Parathyroid adenoma (tissue), 2 donors: ENCODE measurements at regions not wholly inside any gene's neighbourhood (a gene's known extent, or its start where the extent isn't known, plus 50 kb on each side); places are given as distances from the start of the nearest gene placed in this dataset.

Experiments
- H2AFZ ChIP-seq: fragments of 300-600 bp; sonication (generic); one replicate; pipeline ENCODE4 v1.7.0; 2017; ENCODE audit warnings: antibody characterized with exemption, mild to moderate bottlenecking
- H3K27ac ChIP-seq: fragments of 300-600 bp; sonication (generic); one replicate; pipeline ENCODE4 v1.7.0; 2017
- H3K27me3 ChIP-seq: fragments of 300-600 bp; sonication (generic); one replicate; pipeline ENCODE4 v1.7.0; 2017; ENCODE audit warnings: low read length; ENCODE audit not compliant: control insufficient read depth, insufficient read depth
- H3K36me3 ChIP-seq: fragments of 300-600 bp; sonication (generic); one replicate; pipeline ENCODE4 v1.7.0; 2017; ENCODE audit warnings: low read length; ENCODE audit not compliant: control insufficient read depth, insufficient read depth
- H3K4me1 ChIP-seq: fragments of 300-600 bp; sonication (generic); one replicate; pipeline ENCODE4 v1.7.0; 2017; ENCODE audit warnings: control low read depth
- H3K4me2 ChIP-seq: fragments of 300-600 bp; sonication (generic); one replicate; pipeline ENCODE4 v1.7.0; 2017; ENCODE audit warnings: low read length
- H3K4me3 ChIP-seq: fragments of 300-600 bp; sonication (generic); one replicate; pipeline ENCODE4 v1.7.0; 2017; ENCODE audit warnings: low read depth, low read length
- H3K79me2 ChIP-seq: fragments of 300-600 bp; sonication (generic); one replicate; pipeline ENCODE4 v1.7.0; 2017; ENCODE audit warnings: control low read depth
- H3K9ac ChIP-seq: fragments of 300-600 bp; sonication (generic); one replicate; pipeline ENCODE4 v1.7.0; 2017; ENCODE audit warnings: mild to moderate bottlenecking
- H3K9me3 ChIP-seq: fragments of 300-600 bp; sonication (generic); one replicate; pipeline ENCODE4 v1.7.0; 2017; ENCODE audit warnings: low read length; ENCODE audit not compliant: control insufficient read depth
- TF ChIP-seq, protein P1 (sequence below): fragments of 300-600 bp; sonication (generic); IDR thresholded peaks from one replicate; pipeline ENCODE4 v1.7.0; 2017; ENCODE audit warnings: antibody characterized with exemption, mild to moderate bottlenecking
- donor health status: primary hyperparathyroidism.

DNA sequence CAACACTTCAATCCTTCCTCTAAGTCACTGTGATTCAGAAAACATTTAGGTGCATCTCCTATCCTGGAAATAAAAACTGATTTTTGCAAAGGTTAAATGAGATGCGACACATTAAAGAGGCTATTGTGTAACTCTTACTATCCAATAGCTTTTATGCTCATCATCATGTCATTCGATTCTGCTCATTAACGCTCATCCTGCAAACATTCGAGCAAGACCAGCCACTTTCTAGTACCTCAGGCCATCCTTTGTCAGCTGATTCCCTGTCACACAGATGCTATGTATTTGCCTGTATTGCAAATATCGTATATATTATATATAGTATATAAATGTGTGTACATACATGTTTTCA is 131.6 kb downstream of the TLR5 start:
- Histone ChIP-seq H3K4me3 (no peak overlapping the region), H3K4me2 (no peak overlapping the region)

DNA sequence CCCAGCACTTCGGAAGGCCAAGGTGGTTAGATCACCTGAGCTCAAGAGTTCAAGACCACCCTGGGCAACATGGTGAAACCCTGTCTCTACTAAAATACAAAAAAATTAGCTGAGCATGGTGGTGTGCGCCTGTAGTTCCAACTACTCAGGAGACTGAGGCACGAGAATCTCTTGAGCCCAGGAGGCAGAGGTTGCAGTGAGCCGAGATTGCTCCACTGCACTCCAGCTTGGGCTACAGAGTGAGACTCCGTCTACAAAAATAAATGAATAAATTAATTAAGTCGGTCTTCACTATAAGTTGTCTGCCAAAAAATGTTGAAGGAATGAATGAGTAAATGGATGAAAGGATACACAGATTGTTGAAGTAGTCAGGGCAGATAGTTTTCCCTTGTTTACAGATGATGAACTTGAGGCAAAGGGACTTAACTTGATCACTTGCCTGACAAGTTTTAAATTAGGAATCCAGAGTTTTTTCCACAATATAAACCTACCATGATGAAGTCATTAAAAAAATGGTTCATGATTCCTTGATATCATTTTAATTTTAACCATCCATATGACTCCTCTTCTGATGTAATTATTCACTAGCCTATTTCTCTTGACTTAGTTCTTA is 130.8 kb downstream of the TLR5 start:
- Histone ChIP-seq H3K4me3 (no peak overlapping the region), H3K79me2 (no peaks in the 10 kb centered on the region), H2AFZ (no peak overlapping the region), H3K4me2 (no peak overlapping the region), H3K9me3 (no peaks in the 10 kb centered on the region), H3K36me3 (no peaks in the 10 kb centered on the region), H3K9ac (no peak overlapping the region), H3K27ac (no peak overlapping the region), H3K4me1 (peaks cover 4% of the 10 kb centered on the region), H3K27me3 (no peaks in the 10 kb centered on the region)
- TF ChIP-seq, protein P1, sequence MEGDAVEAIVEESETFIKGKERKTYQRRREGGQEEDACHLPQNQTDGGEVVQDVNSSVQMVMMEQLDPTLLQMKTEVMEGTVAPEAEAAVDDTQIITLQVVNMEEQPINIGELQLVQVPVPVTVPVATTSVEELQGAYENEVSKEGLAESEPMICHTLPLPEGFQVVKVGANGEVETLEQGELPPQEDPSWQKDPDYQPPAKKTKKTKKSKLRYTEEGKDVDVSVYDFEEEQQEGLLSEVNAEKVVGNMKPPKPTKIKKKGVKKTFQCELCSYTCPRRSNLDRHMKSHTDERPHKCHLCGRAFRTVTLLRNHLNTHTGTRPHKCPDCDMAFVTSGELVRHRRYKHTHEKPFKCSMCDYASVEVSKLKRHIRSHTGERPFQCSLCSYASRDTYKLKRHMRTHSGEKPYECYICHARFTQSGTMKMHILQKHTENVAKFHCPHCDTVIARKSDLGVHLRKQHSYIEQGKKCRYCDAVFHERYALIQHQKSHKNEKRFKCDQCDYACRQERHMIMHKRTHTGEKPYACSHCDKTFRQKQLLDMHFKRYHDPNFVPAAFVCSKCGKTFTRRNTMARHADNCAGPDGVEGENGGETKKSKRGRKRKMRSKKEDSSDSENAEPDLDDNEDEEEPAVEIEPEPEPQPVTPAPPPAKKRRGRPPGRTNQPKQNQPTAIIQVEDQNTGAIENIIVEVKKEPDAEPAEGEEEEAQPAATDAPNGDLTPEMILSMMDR: no peak

More for the DNA sequence above, 131.6 kb downstream of the TLR5 start:
- Histone ChIP-seq H3K36me3 (no peaks in the 10 kb centered on the region), H3K4me1 (peaks cover 4% of the 10 kb centered on the region), H3K9ac (no peak overlapping the region), H3K27me3 (no peaks in the 10 kb centered on the region), H2AFZ (no peak overlapping the region), H3K79me2 (no peaks in the 10 kb centered on the region), H3K27ac (no peak overlapping the region), H3K9me3 (no peaks in the 10 kb centered on the region)
- TF ChIP-seq, protein P1: no peak

DNA sequence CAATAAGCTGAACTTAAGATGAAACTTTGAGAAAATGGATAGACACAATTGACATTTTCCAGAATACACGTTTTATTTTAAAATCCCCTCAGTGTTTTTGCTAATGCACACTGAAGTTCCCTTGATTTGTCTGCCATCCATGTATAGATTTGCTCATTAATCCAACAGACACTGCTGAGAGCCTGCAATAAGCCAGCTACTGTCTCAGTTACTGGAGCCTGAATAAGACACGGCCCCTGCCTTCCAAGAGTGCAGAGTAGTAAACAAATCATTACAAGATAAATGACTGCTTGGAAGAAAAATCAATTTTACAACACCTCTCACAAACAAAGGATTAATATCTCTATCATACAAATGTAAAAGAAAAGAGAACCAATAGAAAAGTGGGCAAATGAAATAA is 130.1 kb downstream of the TLR5 start:
- Histone ChIP-seq H3K4me2 (no peak overlapping the region), H3K36me3 (no peaks in the 10 kb centered on the region), H3K27me3 (no peaks in the 10 kb centered on the region), H3K9ac (no peak overlapping the region), H3K9me3 (no peaks in the 10 kb centered on the region), H2AFZ (no peak overlapping the region), H3K4me1 (no peaks in the 10 kb centered on the region), H3K79me2 (no peaks in the 10 kb centered on the region), H3K4me3 (no peak overlapping the region), H3K27ac (no peak overlapping the region)
- TF ChIP-seq, protein P1: no peak

DNA sequence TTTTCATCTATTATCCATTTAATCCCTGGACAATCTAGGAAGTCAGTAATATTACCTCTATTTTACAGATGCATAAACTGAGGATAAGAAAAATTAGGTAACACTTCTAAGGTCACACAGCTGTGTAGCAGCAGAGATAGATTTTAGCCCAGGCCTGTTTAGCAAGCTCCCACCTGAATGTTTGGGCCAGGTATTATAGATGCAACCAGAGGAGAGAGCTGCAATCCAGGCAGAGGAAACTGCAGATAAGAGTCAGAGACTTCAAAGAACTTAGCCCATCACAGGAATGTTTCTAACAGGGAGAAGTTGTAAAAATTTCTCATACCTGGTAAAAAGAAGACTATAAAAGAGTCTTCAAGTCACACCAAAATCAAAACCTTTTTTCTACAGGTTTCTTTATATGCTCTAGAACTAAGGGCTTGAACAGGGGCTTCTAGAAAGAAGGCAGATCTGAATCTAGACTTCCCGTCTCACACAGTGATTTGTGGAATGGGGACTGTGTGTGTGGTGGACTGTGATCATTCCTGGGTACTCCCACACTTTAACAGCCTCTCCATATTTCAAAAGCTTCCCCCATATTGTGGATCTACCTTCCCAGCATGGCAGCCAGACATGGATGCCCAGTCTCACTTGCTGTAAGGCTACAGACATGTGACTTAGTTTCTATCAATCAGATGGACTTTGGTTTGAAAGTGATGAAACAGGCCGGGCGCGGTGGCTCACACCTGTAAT is 128.7 kb downstream of the TLR5 start:
- H2AFZ ChIP-seq: no peak overlapping the region
- H3K9me3 ChIP-seq: no peaks in the 10 kb centered on the region
- no peak overlapping the region for H3K4me2 ChIP-seq
- H3K4me1 ChIP-seq: no peaks in the 10 kb centered on the region
- TF ChIP-seq, protein P1: no peak
- no peak overlapping the region for H3K4me3 ChIP-seq
- no peaks in the 10 kb centered on the region for H3K79me2 ChIP-seq
- no peaks in the 10 kb centered on the region for H3K36me3 ChIP-seq
- no peaks in the 10 kb centered on the region for H3K27me3 ChIP-seq
- H3K27ac ChIP-seq: no peak overlapping the region
- H3K9ac ChIP-seq: no peak overlapping the region

DNA sequence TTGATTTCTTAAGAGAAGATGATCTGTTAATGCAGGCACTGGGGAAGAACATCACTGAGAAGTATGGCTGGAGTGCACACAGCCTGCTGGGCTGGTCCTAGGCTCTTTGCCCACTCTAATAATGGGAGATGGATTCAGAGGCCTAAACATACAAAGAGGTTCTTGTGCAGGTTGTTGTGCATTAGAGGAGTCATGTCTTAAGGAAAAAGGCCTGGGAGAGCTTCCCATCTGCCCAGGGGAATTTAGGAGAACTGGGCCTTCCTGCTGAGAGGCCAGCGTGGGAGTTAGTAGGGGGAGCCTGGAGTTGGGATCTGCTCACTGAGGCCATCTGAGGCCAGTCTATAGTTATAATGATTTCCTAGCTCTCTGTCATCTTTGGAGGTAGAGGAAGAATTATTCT is 126.7 kb downstream of the TLR5 start:
- H3K4me2 ChIP-seq: no peak overlapping the region
- H3K36me3 ChIP-seq: no peaks in the 10 kb centered on the region
- H3K4me3 ChIP-seq: no peak overlapping the region
- H2AFZ ChIP-seq: no peak overlapping the region
- no peaks in the 10 kb centered on the region for H3K27me3 ChIP-seq
- no peak overlapping the region for H3K9ac ChIP-seq
- no peaks in the 10 kb centered on the region for H3K79me2 ChIP-seq
- H3K4me1 ChIP-seq: no peaks in the 10 kb centered on the region
- no peak overlapping the region for H3K27ac ChIP-seq
- H3K9me3 ChIP-seq: no peaks in the 10 kb centered on the region
- TF ChIP-seq, protein P1: no peak
